GM12864 (cell line): ENCODE measurements at regions not wholly inside any gene's neighbourhood (a gene's known extent, or its start where the extent isn't known, plus 50 kb on each side); places are given as distances from the start of the nearest gene placed in this dataset.

Source experiments
- DNase-seq: peaks from one replicate; pipeline ENCODE4 v3.0.0-alpha.2; 2011; ENCODE audit warnings: low read depth
- H3K4me3 ChIP-seq: 2 replicates; pipeline ENCODE4 v1.5.1; 2011; ENCODE audit warnings: mild to moderate bottlenecking, low read depth, low read length, control low read depth
- TF ChIP-seq, protein P1 (sequence below): IDR thresholded peaks from 2 replicates; pipeline ENCODE4 v1.5.1; 2011; ENCODE audit warnings: low read depth, mild to moderate bottlenecking, moderate library complexity, low read length, control low read depth, inconsistent platforms; ENCODE audit errors: missing control alignments

DNA sequence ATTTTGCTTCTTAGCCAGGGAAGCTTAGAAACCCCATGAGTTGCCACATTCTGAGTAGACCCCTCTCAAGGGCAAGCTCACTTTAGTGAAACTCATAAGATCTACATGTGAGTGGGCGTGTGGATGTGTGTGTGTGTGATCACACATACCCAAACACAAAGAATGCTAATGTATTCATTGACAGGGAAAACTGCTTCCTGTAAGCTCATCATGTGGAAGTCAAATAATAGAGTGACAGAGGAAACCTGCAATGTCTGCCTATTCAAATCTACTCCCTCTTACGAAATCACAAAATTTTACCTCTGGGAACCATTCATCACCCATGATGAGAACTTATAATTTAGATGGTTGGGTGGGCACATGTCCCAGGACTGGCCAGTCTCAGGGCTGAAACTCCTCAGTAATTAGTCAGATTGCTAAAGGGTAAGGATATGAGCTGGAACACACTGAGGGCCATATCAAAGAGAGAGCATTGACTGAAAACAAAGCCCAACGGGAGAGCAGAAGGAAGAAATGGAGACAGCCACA lies 94.5 kb upstream of the CCDC150 start:
- DNase-seq = no peak
- TF ChIP-seq, protein P1, sequence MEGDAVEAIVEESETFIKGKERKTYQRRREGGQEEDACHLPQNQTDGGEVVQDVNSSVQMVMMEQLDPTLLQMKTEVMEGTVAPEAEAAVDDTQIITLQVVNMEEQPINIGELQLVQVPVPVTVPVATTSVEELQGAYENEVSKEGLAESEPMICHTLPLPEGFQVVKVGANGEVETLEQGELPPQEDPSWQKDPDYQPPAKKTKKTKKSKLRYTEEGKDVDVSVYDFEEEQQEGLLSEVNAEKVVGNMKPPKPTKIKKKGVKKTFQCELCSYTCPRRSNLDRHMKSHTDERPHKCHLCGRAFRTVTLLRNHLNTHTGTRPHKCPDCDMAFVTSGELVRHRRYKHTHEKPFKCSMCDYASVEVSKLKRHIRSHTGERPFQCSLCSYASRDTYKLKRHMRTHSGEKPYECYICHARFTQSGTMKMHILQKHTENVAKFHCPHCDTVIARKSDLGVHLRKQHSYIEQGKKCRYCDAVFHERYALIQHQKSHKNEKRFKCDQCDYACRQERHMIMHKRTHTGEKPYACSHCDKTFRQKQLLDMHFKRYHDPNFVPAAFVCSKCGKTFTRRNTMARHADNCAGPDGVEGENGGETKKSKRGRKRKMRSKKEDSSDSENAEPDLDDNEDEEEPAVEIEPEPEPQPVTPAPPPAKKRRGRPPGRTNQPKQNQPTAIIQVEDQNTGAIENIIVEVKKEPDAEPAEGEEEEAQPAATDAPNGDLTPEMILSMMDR = no peak
- H3K4me3 ChIP-seq = no peak overlapping the region

DNA sequence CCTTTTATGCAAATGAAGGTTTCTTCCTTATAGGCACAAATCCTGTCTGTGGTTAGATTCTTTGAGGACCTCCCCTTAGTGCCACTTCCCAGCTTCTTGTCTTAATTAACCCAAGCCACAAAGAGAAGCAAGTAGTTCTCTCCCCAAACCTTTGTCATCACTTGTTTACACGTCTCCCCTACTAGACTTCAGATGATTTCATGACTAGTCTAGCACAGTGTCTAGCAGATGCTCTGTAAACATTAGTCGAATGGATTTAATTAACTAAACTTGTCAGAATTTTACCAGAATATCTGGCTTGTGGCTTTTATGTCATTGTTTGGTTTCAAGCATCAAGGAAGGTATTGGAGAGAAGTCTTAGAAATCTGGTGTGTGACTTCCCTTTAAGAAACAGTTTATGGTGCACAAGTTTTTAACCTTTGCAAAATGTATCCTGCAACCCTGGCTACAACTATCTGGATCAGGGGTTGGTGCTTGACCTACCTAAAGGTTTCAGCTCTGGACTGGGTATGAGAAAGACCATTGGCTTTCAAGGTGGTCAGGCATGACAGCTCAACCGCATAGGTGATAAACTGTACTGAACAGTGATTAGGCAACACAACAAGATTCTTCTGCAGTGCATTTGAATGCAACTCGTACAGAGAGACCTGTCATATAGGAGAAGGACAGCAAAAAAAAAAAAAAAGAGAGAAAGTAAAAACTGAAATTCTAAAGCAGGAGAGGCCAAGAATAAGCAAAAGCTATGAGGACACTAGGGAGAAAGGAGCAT lies 93.2 kb upstream of the CCDC150 start:
- DNase-seq = no peak
- H3K4me3 ChIP-seq = no peak overlapping the region
- TF ChIP-seq, protein P1 = no peak

DNA sequence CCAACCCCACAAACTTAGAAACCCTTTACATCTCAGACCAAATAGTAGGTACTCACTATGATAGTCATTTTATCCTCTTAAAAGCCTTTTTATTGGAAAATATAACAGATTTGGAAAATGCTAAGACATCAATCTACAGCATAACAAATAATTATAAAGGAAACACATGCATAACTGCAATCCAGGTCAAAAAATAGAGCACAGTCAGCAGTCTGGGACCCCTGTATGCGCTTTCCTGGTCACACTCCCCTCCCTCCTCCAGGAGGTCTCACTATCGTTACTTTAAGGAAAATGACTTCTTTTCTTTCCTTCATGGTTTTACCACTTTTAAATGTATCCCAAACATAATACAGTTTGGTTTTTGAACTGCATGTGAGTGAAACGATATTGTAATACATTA lies 90.5 kb upstream of the CCDC150 start:
- TF ChIP-seq, protein P1 = no peak
- no peak overlapping the region for H3K4me3 ChIP-seq
- DNase-seq = no peak

DNA sequence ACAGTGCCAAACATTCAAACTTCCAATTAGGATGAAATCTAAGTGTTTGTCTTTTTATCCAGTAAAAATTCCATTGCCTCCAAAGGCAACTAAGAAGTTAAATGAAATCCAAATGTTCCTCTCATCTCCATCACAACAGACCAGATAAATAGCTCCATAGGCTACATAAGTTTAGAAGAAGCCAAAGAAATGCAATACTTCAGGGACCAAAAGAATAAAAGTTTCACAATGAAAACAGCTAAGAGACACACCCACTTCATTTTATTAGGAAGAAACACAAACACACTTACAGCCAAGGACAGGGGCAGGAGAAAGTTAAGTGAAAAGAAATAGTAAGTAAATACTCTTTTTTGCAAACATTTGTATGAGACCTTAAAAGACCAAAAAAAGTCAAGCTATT lies 88.5 kb upstream of the CCDC150 start:
- DNase-seq = no peak
- TF ChIP-seq, protein P1 = no peak
- H3K4me3 ChIP-seq = no peak overlapping the region

DNA sequence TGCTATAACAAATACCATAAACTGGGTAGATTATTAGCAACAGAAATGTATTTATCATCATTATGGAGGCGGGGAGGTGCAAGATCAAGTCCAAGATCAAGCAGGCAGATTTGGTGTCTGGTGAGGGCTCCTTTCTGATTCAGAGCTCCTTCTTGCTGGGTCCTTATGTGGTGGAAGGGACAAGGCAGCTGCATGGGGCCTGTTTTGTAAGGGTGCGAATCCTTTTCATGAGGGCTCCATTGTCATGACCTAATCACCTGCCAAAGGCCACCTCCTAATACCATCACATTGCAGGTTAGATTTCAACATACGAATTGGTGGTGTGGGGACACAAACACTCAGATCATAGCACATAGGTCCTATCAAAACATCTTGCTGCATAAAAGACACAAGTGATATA lies 84.4 kb upstream of the CCDC150 start:
- no peak for DNase-seq
- H3K4me3 ChIP-seq = no peak overlapping the region
- TF ChIP-seq, protein P1 = no peak

DNA sequence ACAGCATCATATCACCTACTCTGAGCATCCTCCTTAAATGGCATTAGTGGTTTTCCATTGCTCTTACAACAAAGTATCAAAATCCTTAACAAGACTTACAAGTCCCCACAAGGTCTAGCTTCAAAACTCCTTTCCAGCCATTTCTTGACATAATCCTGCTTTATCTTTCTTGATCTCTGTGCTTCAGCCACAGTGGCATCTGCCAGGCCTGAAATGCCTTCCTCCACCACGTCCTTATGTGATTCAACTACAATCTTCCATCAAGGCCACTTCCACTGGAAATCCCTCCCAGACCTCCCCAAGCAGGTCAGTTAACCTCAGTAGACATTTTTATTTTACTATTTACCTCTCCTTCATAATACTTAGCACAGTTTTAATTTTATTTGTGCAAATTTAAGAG lies 83.8 kb upstream of the CCDC150 start:
- H3K4me3 ChIP-seq = no peak overlapping the region
- DNase-seq = no peak

More for the DNA sequence above, 83.8 kb upstream of the CCDC150 start:
- TF ChIP-seq, protein P1 = no peak
